ENCODE measurements at regions not wholly inside any gene's neighbourhood (a gene's known extent, or its start where the extent isn't known, plus 50 kb on each side); places are given as distances from the start of the nearest gene placed in this dataset.
"Not testable (repeated sequence)": the region's sequence is repeated elsewhere in the genome, so short reads cannot be mapped to it uniquely, and the experiment has no call there.

DNA sequence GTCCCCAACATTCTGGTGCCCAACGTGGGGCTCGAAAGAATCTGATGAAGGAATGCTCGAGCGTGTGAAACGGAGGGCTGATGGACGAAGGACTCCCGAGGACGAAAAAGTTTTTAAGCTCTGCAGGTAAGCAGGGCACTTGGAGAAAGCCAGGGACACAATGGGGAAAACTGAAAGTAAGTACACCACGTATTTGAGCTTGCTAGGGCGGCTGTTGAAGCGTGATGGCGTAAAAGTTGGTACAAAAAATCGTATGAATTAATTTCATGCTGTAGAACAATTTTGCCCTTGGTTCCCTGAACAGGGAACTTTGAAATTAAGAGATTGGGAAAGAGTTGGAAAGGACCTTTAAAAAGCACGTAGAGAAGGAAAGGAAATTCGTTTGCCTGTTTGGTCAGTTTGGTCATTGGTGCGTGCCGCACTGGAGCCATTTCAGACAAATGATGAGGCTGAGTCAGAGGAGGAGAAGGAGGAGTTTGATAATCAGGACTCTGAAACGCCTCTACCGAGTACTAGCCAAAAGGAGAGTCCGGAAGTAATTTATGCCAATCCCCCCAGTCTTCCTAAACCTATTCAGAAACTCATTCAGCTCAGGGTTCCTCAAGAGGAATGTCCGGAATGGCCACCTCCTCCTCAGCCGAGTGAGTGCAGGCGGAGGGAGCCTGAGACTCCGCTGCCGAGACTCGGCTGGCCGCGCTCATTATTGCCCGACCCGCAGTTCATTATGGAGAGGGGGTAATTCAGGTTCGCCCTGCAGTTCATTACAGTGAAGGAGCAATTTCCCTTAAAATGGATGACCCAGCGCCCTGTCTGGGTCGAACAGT, 59.2 kb upstream of the PRSS16 start:
- DNase-seq (peak; percentile 17 to 42 (median 28)), ATAC-seq (replicated peaks) (peak; percentile 84)
- H3K27me3 Mint-ChIP-seq = no peaks in the 10 kb centered on the region
- H3K36me3 Mint-ChIP-seq (ENCODE audit: insufficient read depth) = no peaks in the 10 kb centered on the region
- H3K4me1 Mint-ChIP-seq (ENCODE audit: low read depth in 2 of 2) = peaks cover 10 to 11% of the 10 kb centered on the region in 2 donors
- no peaks in the 10 kb centered on the region for H3K9me3 Mint-ChIP-seq
- peak overlapping the region; percentile 79 to 86 for H3K4me3 Mint-ChIP-seq
- H3K27ac Mint-ChIP-seq = peak overlapping the region; percentile 0 to 86

GRCh38 chr6:27188885-27189418, 58.5 kb upstream of the PRSS16 start:
- Mint-ChIP-seq H3K36me3 (ENCODE audit: insufficient read depth) (no peaks in the 10 kb centered on the region), H3K27me3 (no peaks in the 10 kb centered on the region), H3K4me1 (ENCODE audit: low read depth in 2 of 2) (peaks cover 10 to 11% of the 10 kb centered on the region in 2 donors), H3K27ac (peak overlapping the region; percentile 0 to 86), H3K9me3 (no peaks in the 10 kb centered on the region), H3K4me3 (peak overlapping the region; percentile 79 to 86)
- DNase-seq (peak; percentile 42 to 51 (median 43)), ATAC-seq (replicated peaks) (peak; percentile 80)

GRCh38 chr6:27190126-27190525, 57.4 kb upstream of the PRSS16 start:
- no peaks in the 10 kb centered on the region for H3K36me3 Mint-ChIP-seq (ENCODE audit: insufficient read depth)
- DNase-seq (no peak), ATAC-seq (replicated peaks) (no peak)
- no peaks in the 10 kb centered on the region for H3K9me3 Mint-ChIP-seq
- no peak overlapping the region for H3K27ac Mint-ChIP-seq
- no peak overlapping the region for H3K4me3 Mint-ChIP-seq
- H3K27me3 Mint-ChIP-seq = no peaks in the 10 kb centered on the region
- peaks cover 10 to 11% of the 10 kb centered on the region in 2 donors for H3K4me1 Mint-ChIP-seq (ENCODE audit: low read depth in 2 of 2)

- H3K9me3 Mint-ChIP-seq; ATAC-seq (replicated peaks); DNase-seq; H3K4me1 Mint-ChIP-seq (ENCODE audit: low read depth in 2 of 2); H3K36me3 Mint-ChIP-seq (ENCODE audit: insufficient read depth); H3K27ac Mint-ChIP-seq; H3K4me3 Mint-ChIP-seq: not testable (repeated sequence)
- H3K27me3 Mint-ChIP-seq = peaks cover 2 to 13% of the 10 kb centered on the region in 2 donors
Measured at GRCh38 chr6:27194453-27194852, 53.0 kb upstream of the PRSS16 start.

DNA sequence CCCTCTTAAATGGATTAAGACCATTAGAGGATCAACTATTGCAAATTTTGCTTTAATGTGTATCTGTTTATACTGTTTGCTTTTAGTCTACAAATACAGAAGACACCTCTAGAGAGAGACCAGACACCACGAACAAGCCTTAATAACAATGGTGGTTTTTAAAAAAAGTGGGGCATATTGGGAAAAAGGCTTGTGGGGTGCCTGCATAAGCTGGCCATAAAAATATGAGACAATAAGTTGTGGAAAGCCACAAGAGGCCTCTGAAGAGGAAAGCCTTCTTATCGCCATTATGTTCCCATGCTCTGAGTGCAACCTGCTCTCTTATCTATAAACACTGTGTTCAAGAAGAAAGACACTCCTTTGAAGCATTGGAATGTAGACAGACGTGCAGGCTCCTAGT, 52.0 kb upstream of the PRSS16 start:
- H3K27me3 Mint-ChIP-seq = peaks cover 6 to 18% of the 10 kb centered on the region in 2 donors
- not testable (repeated sequence) for H3K9me3 Mint-ChIP-seq; H3K27ac Mint-ChIP-seq; H3K36me3 Mint-ChIP-seq (ENCODE audit: insufficient read depth); ATAC-seq (replicated peaks); H3K4me1 Mint-ChIP-seq (ENCODE audit: low read depth in 2 of 2); H3K4me3 Mint-ChIP-seq; DNase-seq

All from effector memory CD8-positive, alpha-beta T cell (primary cell).